ENCODE measurements at regions not wholly inside any gene's neighbourhood (a gene's known extent, or its start where the extent isn't known, plus 50 kb on each side); places are given as distances from the start of the nearest gene placed in this dataset.

DNA sequence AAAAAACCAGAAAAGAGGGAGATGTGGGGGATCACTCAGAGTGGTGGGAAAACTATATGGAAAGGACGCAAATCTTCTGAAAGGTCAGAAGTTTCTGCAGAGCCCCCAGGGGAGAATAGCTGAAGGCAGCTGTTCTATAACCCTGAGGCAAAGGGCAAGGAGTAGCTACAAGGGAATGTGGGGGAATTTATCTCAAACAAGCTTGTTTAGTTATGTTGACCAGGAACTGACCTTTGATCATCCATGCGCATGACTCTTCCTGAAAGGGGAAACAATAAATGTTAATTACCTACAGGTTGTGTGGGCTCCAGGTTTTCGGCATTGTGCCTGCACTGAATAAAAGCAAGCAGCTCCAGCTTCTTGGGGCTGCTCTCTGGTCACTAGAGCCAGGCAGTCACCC, 968.5 kb downstream of the AACS start:
- TF ChIP-seq EZH2 (IDR thresholded peaks at IDR 0.05; ENCODE audit: low read depth): no peak
- TF ChIP-seq, protein P1, sequence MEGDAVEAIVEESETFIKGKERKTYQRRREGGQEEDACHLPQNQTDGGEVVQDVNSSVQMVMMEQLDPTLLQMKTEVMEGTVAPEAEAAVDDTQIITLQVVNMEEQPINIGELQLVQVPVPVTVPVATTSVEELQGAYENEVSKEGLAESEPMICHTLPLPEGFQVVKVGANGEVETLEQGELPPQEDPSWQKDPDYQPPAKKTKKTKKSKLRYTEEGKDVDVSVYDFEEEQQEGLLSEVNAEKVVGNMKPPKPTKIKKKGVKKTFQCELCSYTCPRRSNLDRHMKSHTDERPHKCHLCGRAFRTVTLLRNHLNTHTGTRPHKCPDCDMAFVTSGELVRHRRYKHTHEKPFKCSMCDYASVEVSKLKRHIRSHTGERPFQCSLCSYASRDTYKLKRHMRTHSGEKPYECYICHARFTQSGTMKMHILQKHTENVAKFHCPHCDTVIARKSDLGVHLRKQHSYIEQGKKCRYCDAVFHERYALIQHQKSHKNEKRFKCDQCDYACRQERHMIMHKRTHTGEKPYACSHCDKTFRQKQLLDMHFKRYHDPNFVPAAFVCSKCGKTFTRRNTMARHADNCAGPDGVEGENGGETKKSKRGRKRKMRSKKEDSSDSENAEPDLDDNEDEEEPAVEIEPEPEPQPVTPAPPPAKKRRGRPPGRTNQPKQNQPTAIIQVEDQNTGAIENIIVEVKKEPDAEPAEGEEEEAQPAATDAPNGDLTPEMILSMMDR (conservative IDR thresholded peaks at IDR 0.05): no peak
- Histone ChIP-seq H3K4me1 (replicated peaks; ENCODE audit: insufficient read depth) (peaks cover 9% of the 10 kb centered on the region), H3K27me3 (ENCODE audit: insufficient read depth, low read depth) (no peaks in the 10 kb centered on the region), H4K20me1 (ENCODE audit: insufficient read depth) (no peaks in the 10 kb centered on the region), H2AFZ (no peak overlapping the region), H3K9me2 (ENCODE audit: insufficient read depth) (no peaks in the 10 kb centered on the region), H3K4me2 (0 out of 2 replicates have a peak overlapping the region, but pooled peaks have one; percentile 13), H3K36me3 (ENCODE audit: low read depth) (no peaks in the 10 kb centered on the region), H3K4me3 (no peak overlapping the region), H3K9me3 (ENCODE audit: insufficient read depth, low read depth) (peaks cover 4% of the 10 kb centered on the region), H3K27ac (no peak overlapping the region), H3K79me2 (ENCODE audit: low read depth) (no peaks in the 10 kb centered on the region), H3F3A (ENCODE audit: insufficient read depth, low read depth) (peaks cover 5% of the 10 kb centered on the region; the same call in 1 of the 2 replicates)
- intact Hi-C loops (cut with micrococcal nuclease; ENCODE audit: unreplicated experiment): no loop called here
- ChIA-PET POLR2A (ENCODE audit: unreplicated experiment) (no interaction called here), CTCF (no interaction called here)
- no TSS peak for BruUV-seq (replicated peaks)
- peak; percentile 26 to 83 for DNase-seq

DNA sequence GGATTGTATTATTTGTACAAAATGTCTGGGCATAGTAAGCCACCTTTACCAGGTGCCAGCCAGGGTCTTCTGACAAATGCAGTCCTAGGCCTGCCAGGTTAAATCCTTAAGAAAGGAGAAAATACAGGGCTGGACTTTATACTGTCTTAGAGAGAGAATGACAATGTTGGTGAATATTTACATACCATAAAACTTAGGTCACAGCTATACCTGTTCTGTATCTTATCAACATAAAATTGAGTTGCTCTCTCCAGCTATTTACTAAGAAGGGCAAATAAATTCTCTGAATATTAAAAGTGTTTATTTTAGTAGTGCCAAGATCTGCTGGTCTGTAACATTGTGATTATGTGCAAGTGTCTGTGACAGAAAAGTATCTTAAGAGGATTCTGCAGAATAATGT, 971.1 kb downstream of the AACS start:
- peaks cover 5% of the 10 kb centered on the region; the same call in 1 of the 2 replicates for H3F3A ChIP-seq (ENCODE audit: insufficient read depth, low read depth)
- CTCF ChIA-PET: no interaction called here
- no peaks in the 10 kb centered on the region for H4K20me1 ChIP-seq (ENCODE audit: insufficient read depth)
- peaks cover 9% of the 10 kb centered on the region for H3K4me1 ChIP-seq (replicated peaks; ENCODE audit: insufficient read depth)
- TF ChIP-seq, protein P1 (conservative IDR thresholded peaks at IDR 0.05): no peak
- no peak for TF ChIP-seq EZH2 (IDR thresholded peaks at IDR 0.05; ENCODE audit: low read depth)
- intact Hi-C loops (cut with micrococcal nuclease; ENCODE audit: unreplicated experiment): no loop called here
- H3K27me3 ChIP-seq (ENCODE audit: insufficient read depth, low read depth): no peaks in the 10 kb centered on the region
- H3K79me2 ChIP-seq (ENCODE audit: low read depth): no peaks in the 10 kb centered on the region
- H3K36me3 ChIP-seq (ENCODE audit: low read depth): no peaks in the 10 kb centered on the region
- no peak for DNase-seq
- no peak overlapping the region for H3K4me3 ChIP-seq
- POLR2A ChIA-PET (ENCODE audit: unreplicated experiment): no interaction called here
- no peak overlapping the region for H2AFZ ChIP-seq
- H3K27ac ChIP-seq: no peak overlapping the region
- H3K4me2 ChIP-seq: no peak overlapping the region
- peaks cover 4% of the 10 kb centered on the region for H3K9me3 ChIP-seq (ENCODE audit: insufficient read depth, low read depth)
- H3K9me2 ChIP-seq (ENCODE audit: insufficient read depth): no peaks in the 10 kb centered on the region
- no TSS peak for BruUV-seq (replicated peaks)

DNA sequence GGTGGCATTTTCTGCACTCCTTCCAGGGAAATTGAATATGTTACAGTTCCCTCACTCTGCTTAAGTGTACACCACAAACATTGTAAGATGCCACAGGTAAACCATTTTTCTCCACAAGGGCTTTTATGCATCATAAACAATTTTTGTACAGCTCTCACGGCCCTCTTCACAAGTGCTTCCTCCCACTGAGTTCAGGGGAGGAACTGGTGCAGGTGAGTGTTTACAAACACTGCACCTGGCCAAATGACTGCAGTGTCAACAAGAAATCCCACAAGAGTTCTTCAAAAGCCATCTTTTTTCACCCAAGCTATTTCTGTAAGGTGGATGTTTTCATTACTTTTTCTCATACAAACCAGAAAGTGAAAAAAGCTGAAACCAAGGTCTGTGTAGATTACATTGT, 973.2 kb downstream of the AACS start:
- Histone ChIP-seq H2AFZ (no peak overlapping the region), H3K9me3 (ENCODE audit: insufficient read depth, low read depth) (peaks cover 4% of the 10 kb centered on the region), H3K4me3 (no peak overlapping the region), H3K36me3 (ENCODE audit: low read depth) (no peaks in the 10 kb centered on the region), H4K20me1 (ENCODE audit: insufficient read depth) (no peaks in the 10 kb centered on the region), H3K79me2 (ENCODE audit: low read depth) (no peaks in the 10 kb centered on the region), H3K27me3 (ENCODE audit: insufficient read depth, low read depth) (no peaks in the 10 kb centered on the region), H3K27ac (no peak overlapping the region), H3K4me1 (replicated peaks; ENCODE audit: insufficient read depth) (peaks cover 6% of the 10 kb centered on the region), H3K4me2 (no peak overlapping the region), H3K9me2 (ENCODE audit: insufficient read depth) (no peaks in the 10 kb centered on the region), H3F3A (ENCODE audit: insufficient read depth, low read depth) (peaks cover 5% of the 10 kb centered on the region; the same call in 1 of the 2 replicates)
- CTCF ChIA-PET: no interaction called here
- intact Hi-C loops (cut with micrococcal nuclease; ENCODE audit: unreplicated experiment): no loop called here
- POLR2A ChIA-PET (ENCODE audit: unreplicated experiment): no interaction called here
- no peak for TF ChIP-seq EZH2 (IDR thresholded peaks at IDR 0.05; ENCODE audit: low read depth)
- TF ChIP-seq, protein P1 (conservative IDR thresholded peaks at IDR 0.05): no peak
- no TSS peak for BruUV-seq (replicated peaks)
- no peak for DNase-seq
